ENCODE measurements at regions not wholly inside any gene's neighbourhood (a gene's known extent, or its start where the extent isn't known, plus 50 kb on each side); places are given as distances from the start of the nearest gene placed in this dataset.

- DNase-seq (ENCODE audit: low read depth in 1 of 2, low spot score in 2 of 2): no peak
- H2AK5ac ChIP-seq (ENCODE audit: low read depth, low read length): no peak overlapping the region
- H2BK20ac ChIP-seq (ENCODE audit: low read length): no peak overlapping the region
- H2BK120ac ChIP-seq (replicated peaks; ENCODE audit: low read depth, low read length): no peak overlapping the region
- no peak overlapping the region for H3K23ac ChIP-seq (ENCODE audit: insufficient read length)
- no peaks in the 10 kb centered on the region for H3K79me1 ChIP-seq (ENCODE audit: low read depth, low read length)
- H4K5ac ChIP-seq (ENCODE audit: insufficient read length, low read depth, low read length): no peak overlapping the region
- POLR2A ChIA-PET (ENCODE audit: partially characterized antibody): interaction anchor here (1.5 kb wide), 1 partner anchor 11 kb away, joined by 4 read pairs; no protein-coding TSS in a partner anchor
- no peak overlapping the region for H2AFZ ChIP-seq (ENCODE audit: low read length)
- CTCF ChIA-PET (ENCODE audit: partially characterized antibody): interaction anchor here (0.7 to 1.1 kb wide), 3 partner anchors 9 to 690 kb away, joined by 3 to 5 read pairs (median 5); no protein-coding TSS in a partner anchor
- H3K79me2 ChIP-seq (ENCODE audit: control insufficient read depth in 1 of 2, insufficient read depth in 2 of 2, low read length in 2 of 2): no peaks in the 10 kb centered on the region
- no peak overlapping the region for H3K56ac ChIP-seq (replicated peaks; ENCODE audit: insufficient read length, low read depth, low read length)
- no peak overlapping the region for H3K4me3 ChIP-seq (ENCODE audit: extremely low read depth in 1 of 4, insufficient read depth in 2 of 4, low read depth in 3 of 4, low read length in 4 of 4)
- no peak overlapping the region for H3K4me2 ChIP-seq (ENCODE audit: insufficient read depth in 1 of 2, low read depth in 2 of 2, low read length in 2 of 2)
- no peaks in the 10 kb centered on the region for H3K36me3 ChIP-seq (ENCODE audit: control insufficient read depth in 2 of 4, insufficient read depth in 4 of 4, low read length in 3 of 4)
- H3K27ac ChIP-seq (ENCODE audit: low read depth, low read length): no peak overlapping the region
- no peak overlapping the region for H3K4ac ChIP-seq (replicated peaks; ENCODE audit: insufficient read length, low read depth, low read length)
- H3K18ac ChIP-seq (ENCODE audit: extremely low read depth, low read length): no peak overlapping the region
- no peak for TF ChIP-seq HDAC6 (IDR thresholded peaks at IDR 0.05; ENCODE audit: low read depth, low read length)
- no peak for TF ChIP-seq SIX5 (IDR thresholded peaks at IDR 0.05; ENCODE audit: low read depth, low read length)
- no peak for TF ChIP-seq SUZ12 (IDR thresholded peaks at IDR 0.05; ENCODE audit: low read length)
- no peak for TF ChIP-seq TCF12 (IDR thresholded peaks at IDR 0.05; ENCODE audit: low read depth, low read length)
- no peak for TF ChIP-seq CBX5 (IDR thresholded peaks at IDR 0.05; ENCODE audit: low read depth, low read length)
- TF ChIP-seq FOSL1 (IDR thresholded peaks at IDR 0.05; ENCODE audit: insufficient read depth, low read depth, low read length): no peak
- no peak for TF ChIP-seq RAD21 (IDR thresholded peaks at IDR 0.05 in 1 of 2, conservative IDR thresholded peaks at IDR 0.05 in 1 of 2; ENCODE audit: low read depth in 2 of 2, low read length in 2 of 2)
- TF ChIP-seq TAF1 (IDR thresholded peaks at IDR 0.05; ENCODE audit: low read depth, low read length): no peak
- no peak for TF ChIP-seq SP1 (IDR thresholded peaks at IDR 0.05; ENCODE audit: low read depth, low read length)
- no peak for TF ChIP-seq SAP30 (IDR thresholded peaks at IDR 0.05; ENCODE audit: insufficient read depth, insufficient replicate concordance, low read length)
- no peak for TF ChIP-seq RXRA (IDR thresholded peaks at IDR 0.05; ENCODE audit: insufficient read depth, low read depth, low read length)
- no peak for TF ChIP-seq CTBP2 (IDR thresholded peaks at IDR 0.05; ENCODE audit: borderline replicate concordance, insufficient read depth, insufficient read length, low read length)
- H3K27me3 ChIP-seq (replicated peaks in 1 of 4; ENCODE audit: control insufficient read depth in 3 of 4, extremely low read depth in 1 of 4, insufficient read depth in 3 of 4, low read length in 3 of 4): no peaks in the 10 kb centered on the region
- no peaks in the 10 kb centered on the region for H3K23me2 ChIP-seq (ENCODE audit: low read depth, low read length)
- H2BK5ac ChIP-seq (ENCODE audit: low read depth, low read length): no peak overlapping the region
- no peak overlapping the region for H3K9ac ChIP-seq (replicated peaks in 1 of 4; ENCODE audit: extremely low read depth in 1 of 4, low read depth in 3 of 4, low read length in 3 of 4)
- H4K20me1 ChIP-seq (replicated peaks in 1 of 2; ENCODE audit: control insufficient read depth in 1 of 2, insufficient read depth in 2 of 2, low read length in 2 of 2): no peaks in the 10 kb centered on the region
- no peak overlapping the region for H2BK15ac ChIP-seq (ENCODE audit: low read length)
- no peak overlapping the region for H3K14ac ChIP-seq (ENCODE audit: insufficient read length)
- H4K8ac ChIP-seq (ENCODE audit: extremely low read depth, insufficient read depth, low read length): no peak overlapping the region
- no peak for FAIRE-seq
- H2BK12ac ChIP-seq (ENCODE audit: low read depth, low read length): no peak overlapping the region
- H3K9me3 ChIP-seq (ENCODE audit: insufficient read depth in 2 of 2, low read depth in 1 of 2, low read length in 1 of 2): no peaks in the 10 kb centered on the region
- H3K4me1 ChIP-seq (replicated peaks in 1 of 4; ENCODE audit: control insufficient read depth in 3 of 4, insufficient read depth in 4 of 4, low read length in 3 of 4): peaks cover 0 to 3% (median 0%) of the 10 kb centered on the region in 4 experiments; a peak in 2 of 7 replicates
- no peak overlapping the region for H4K91ac ChIP-seq (replicated peaks; ENCODE audit: insufficient read length, low read length)
Observed at GRCh38 chr10:33085313-33085833, 127.3 kb upstream of the ITGB1 start.

Measured in H1 (cell line).